ENCODE measurements at regions not wholly inside any gene's neighbourhood (a gene's known extent, or its start where the extent isn't known, plus 50 kb on each side); places are given as distances from the start of the nearest gene placed in this dataset.

GRCh38 chr10:64261092-64261491, 739.9 kb downstream of the REEP3 start:
- DNase-seq: no peak

- DNase-seq: no peak
These were observed 740.5 kb downstream of the REEP3 start for GRCh38 chr10:64261676-64262075.

- DNase-seq: no peak
These were observed 744.8 kb downstream of the REEP3 start for GRCh38 chr10:64265961-64266360.

GRCh38 chr10:64271508-64271907, 750.3 kb downstream of the REEP3 start:
- DNase-seq: no peak

- no peak for DNase-seq
These were observed 750.8 kb downstream of the REEP3 start for GRCh38 chr10:64271983-64272382.

GRCh38 chr10:64275001-64275400, 753.8 kb downstream of the REEP3 start:
- DNase-seq: no peak

GRCh38 chr10:64275774-64276173, 754.6 kb downstream of the REEP3 start:
- no peak for DNase-seq

- no peak for DNase-seq
These were observed 756.3 kb downstream of the REEP3 start for GRCh38 chr10:64277536-64277935.

GRCh38 chr10:64283621-64284020, 762.4 kb downstream of the REEP3 start:
- DNase-seq: no peak

- no peak for DNase-seq
These were observed 765.3 kb downstream of the REEP3 start for GRCh38 chr10:64286533-64286932.

- no peak for DNase-seq
These were observed 767.2 kb downstream of the REEP3 start for GRCh38 chr10:64288404-64288803.

- DNase-seq: no peak
These were observed 782.4 kb downstream of the REEP3 start for GRCh38 chr10:64303566-64303965.

GRCh38 chr10:64306729-64307327, 785.6 kb downstream of the REEP3 start:
- no peak for DNase-seq

GRCh38 chr10:64312876-64313275, 791.7 kb downstream of the REEP3 start:
- no peak for DNase-seq

GRCh38 chr10:64313967-64314366, 792.8 kb downstream of the REEP3 start:
- DNase-seq: no peak

- no peak for DNase-seq
These were observed 795.2 kb downstream of the REEP3 start for GRCh38 chr10:64316416-64316815.

- no peak for DNase-seq
These were observed 795.6 kb downstream of the REEP3 start for GRCh38 chr10:64316833-64317232.

GRCh38 chr10:64320448-64320847, 799.2 kb downstream of the REEP3 start:
- no peak for DNase-seq

- DNase-seq: no peak
These were observed 808.3 kb downstream of the REEP3 start for GRCh38 chr10:64329510-64329909.

- DNase-seq: no peak
These were observed 811.4 kb downstream of the REEP3 start for GRCh38 chr10:64332551-64332950.

- no peak for DNase-seq
These were observed 812.9 kb downstream of the REEP3 start for GRCh38 chr10:64334084-64334483.

GRCh38 chr10:64344211-64344610, 823.0 kb downstream of the REEP3 start:
- no peak for DNase-seq

GRCh38 chr10:64345856-64346255, 824.7 kb downstream of the REEP3 start:
- DNase-seq: no peak

- DNase-seq: no peak
These were observed 825.2 kb downstream of the REEP3 start for GRCh38 chr10:64346389-64346788.

- no peak for DNase-seq
These were observed 829.5 kb downstream of the REEP3 start for GRCh38 chr10:64350665-64351064.

GRCh38 chr10:64358907-64359306, 837.7 kb downstream of the REEP3 start:
- DNase-seq: no peak

Measured in CD4-positive, alpha-beta T cell treated with Interleukin-4 for 4 hours (primary cell).